HepG2 (cell line): ENCODE measurements at regions not wholly inside any gene's neighbourhood (a gene's known extent, or its start where the extent isn't known, plus 50 kb on each side); places are given as distances from the start of the nearest gene placed in this dataset.

Source experiments
- ARID4A ChIP-seq: sonication (generic); formaldehyde crosslinking; IDR thresholded peaks from 2 replicates; pipeline ENCODE4 v1.5.0; 2020; ENCODE audit warnings: mild to moderate bottlenecking, missing genetic modification reagents, borderline replicate concordance
- BRD4 ChIP-seq: sonication (generic); formaldehyde crosslinking; IDR thresholded peaks from 2 replicates; pipeline ENCODE4 v1.4.0; 2020; ENCODE audit warnings: missing genetic modification reagents
- CTCF ChIP-seq: sonication (generic); formaldehyde crosslinking; IDR thresholded peaks from 2 replicates; pipeline ENCODE4 v1.5.0; 2020; ENCODE audit warnings: mild to moderate bottlenecking, missing genetic modification reagents, moderate library complexity
- FOXA1 ChIP-seq, 2 experiments: fragments of 450-650 bp in 1 of 2; sonication (generic) in 1 of 2; formaldehyde crosslinking in 1 of 2; IDR thresholded peaks; 2 replicates each; pipeline versions ENCODE4 v1.4.0 to v1.6.1; 2016 to 2020; ENCODE audit warnings: missing genetic modification reagents in 1 of 2
- GMEB1 ChIP-seq: sonication (generic); formaldehyde crosslinking; IDR thresholded peaks from 2 replicates; pipeline ENCODE4 v1.5.1; 2020; ENCODE audit warnings: missing genetic modification reagents, mild to moderate bottlenecking, borderline replicate concordance
- RAD21 ChIP-seq: fragments of 450-650 bp; formaldehyde crosslinking; IDR thresholded peaks from 2 replicates; pipeline ENCODE4 v1.5.0; 2020; ENCODE audit warnings: mild to moderate bottlenecking
- RBM22 ChIP-seq: fragments of 200-400 bp; formaldehyde crosslinking; optimal IDR thresholded peaks from 2 replicates; pipeline ENCODE3; 2017; ENCODE audit warnings: mild to moderate bottlenecking, low read length, moderate library complexity
- SMC3 ChIP-seq: IDR thresholded peaks from 2 replicates; pipeline ENCODE4 v1.6.1; 2011; ENCODE audit warnings: low read length, improper control_type of control experiment
- SNAPC5 ChIP-seq: sonication (generic); formaldehyde crosslinking; IDR thresholded peaks from 2 replicates; pipeline ENCODE4 v1.8.1; 2023; ENCODE audit warnings: mild to moderate bottlenecking, missing genetic modification reagents, borderline replicate concordance
- TCF7L2 ChIP-seq: IDR thresholded peaks from 2 replicates; pipeline ENCODE4 v1.6.1; 2011; ENCODE audit warnings: mild to moderate bottlenecking, low read depth, low read length, moderate library complexity
- TFAP4 ChIP-seq: sonication (generic); IDR thresholded peaks from 2 replicates; pipeline ENCODE4 v1.6.1; 2016; ENCODE audit warnings: low read depth, borderline replicate concordance
- ZBTB1 ChIP-seq: sonication (generic); formaldehyde crosslinking; IDR thresholded peaks from 2 replicates; pipeline ENCODE4 v1.4.0; 2020; ENCODE audit warnings: missing genetic modification reagents, borderline replicate concordance
- ZFP41 ChIP-seq: sonication (generic); formaldehyde crosslinking; IDR thresholded peaks from 2 replicates; pipeline ENCODE4 v1.4.0; 2020; ENCODE audit warnings: mild to moderate bottlenecking, missing genetic modification reagents, borderline replicate concordance

- TF ChIP-seq ZFP41 (CRISPR knock-in tag) (no peak), ARID4A (CRISPR knock-in tag) (no peak), CTCF (CRISPR knock-in tag) (no peak), RAD21 (CRISPR knock-in tag) (no peak), ZBTB1 (CRISPR knock-in tag) (no peak), RBM22 (no peak), GMEB1 (CRISPR knock-in tag) (no peak), SMC3 (no peak), SNAPC5 (CRISPR knock-in tag) (no peak), FOXA1 (IDR thresholded peaks at IDR 0.05) (no peak), FOXA1 (CRISPR knock-in tag; IDR thresholded peaks at IDR 0.05) (no peak), TFAP4 (no peak), BRD4 (CRISPR knock-in tag) (no peak), TCF7L2 (no peak)
Measured at GRCh38 chr12:93957168-93957567, 191.2 kb upstream of the PLXNC1 start.
